H9 (cell line): ENCODE measurements at regions not wholly inside any gene's neighbourhood (a gene's known extent, or its start where the extent isn't known, plus 50 kb on each side); places are given as distances from the start of the nearest gene placed in this dataset.

Source experiments
- DNase-seq: peaks from one replicate; pipeline ENCODE4 v3.0.0-alpha.2; 2017
- H2AFZ ChIP-seq: one replicate; pipeline ENCODE4 v1.6.1; 2013; ENCODE audit warnings: mild to moderate bottlenecking, low read length, control low read depth, moderate library complexity
- H2AK5ac ChIP-seq: 2 replicates; pipeline ENCODE4 v1.6.1; 2013; ENCODE audit warnings: low read length, control low read depth, mixed read lengths; ENCODE audit not compliant: insufficient read length
- H2BK120ac ChIP-seq: one replicate; pipeline ENCODE4 v1.6.1; 2013; ENCODE audit warnings: low read depth, mild to moderate bottlenecking, low read length, control low read depth, inconsistent platforms; ENCODE audit not compliant: poor library complexity, severe bottlenecking
- H2BK12ac ChIP-seq: 2 replicates; pipeline ENCODE4 v1.6.1; 2013; ENCODE audit warnings: low read length, control low read depth, mixed read lengths, low read depth; ENCODE audit not compliant: insufficient read length
- H2BK15ac ChIP-seq: 2 replicates; pipeline ENCODE4 v1.6.1; 2013; ENCODE audit warnings: low read depth, low read length, control low read depth
- H2BK20ac ChIP-seq: one replicate; pipeline ENCODE4 v1.6.1; 2013; ENCODE audit warnings: low read depth, mild to moderate bottlenecking, low read length, control low read depth, inconsistent platforms; ENCODE audit not compliant: poor library complexity, severe bottlenecking
- H2BK5ac ChIP-seq: 2 replicates; pipeline ENCODE4 v1.6.1; 2013; ENCODE audit warnings: low read length, control low read depth, mixed read lengths; ENCODE audit not compliant: insufficient read length
- H3K14ac ChIP-seq: 2 replicates; pipeline ENCODE4 v1.6.1; 2013; ENCODE audit warnings: low read length, control low read depth; ENCODE audit not compliant: insufficient read depth
- H3K18ac ChIP-seq: 2 replicates; pipeline ENCODE4 v1.6.1; 2013; ENCODE audit warnings: low read depth, mild to moderate bottlenecking, mixed read lengths, low read length, control low read depth; ENCODE audit not compliant: insufficient read length
- H3K23ac ChIP-seq: 2 replicates; pipeline ENCODE4 v1.6.1; 2013; ENCODE audit warnings: low read length, control low read depth, mixed read lengths, low read depth; ENCODE audit not compliant: insufficient read length
- H3K23me2 ChIP-seq: 2 replicates; pipeline ENCODE4 v1.6.1; 2013; ENCODE audit warnings: low read depth, mild to moderate bottlenecking, mixed read lengths, low read length, control low read depth; ENCODE audit not compliant: insufficient read length, poor library complexity, severe bottlenecking
- H3K27ac ChIP-seq: 2 replicates; pipeline ENCODE4 v1.5.1; 2013; ENCODE audit warnings: low read length, control low read depth, mixed read lengths, low read depth; ENCODE audit not compliant: insufficient read length
- H3K27me3 ChIP-seq: 2 replicates; pipeline ENCODE4 v1.6.1; 2013; ENCODE audit warnings: low read length, control low read depth, inconsistent platforms; ENCODE audit not compliant: insufficient read depth
- H3K4ac ChIP-seq: 2 replicates; pipeline ENCODE4 v1.6.1; 2013; ENCODE audit warnings: low read depth, mild to moderate bottlenecking, control low read depth, inconsistent platforms, low read length, moderate library complexity
- H3K4me1 ChIP-seq: 2 replicates; pipeline ENCODE4 v1.6.1; 2013; ENCODE audit warnings: low read length, control low read depth, inconsistent platforms; ENCODE audit not compliant: insufficient read depth
- H3K4me2 ChIP-seq: 2 replicates; pipeline ENCODE4 v1.6.1; 2013; ENCODE audit warnings: low read length, control low read depth, mixed read lengths; ENCODE audit not compliant: insufficient read length, insufficient read depth
- H3K56ac ChIP-seq: 2 replicates; pipeline ENCODE4 v1.6.1; 2013; ENCODE audit warnings: low read depth, mild to moderate bottlenecking, mixed read lengths, low read length, control low read depth; ENCODE audit not compliant: insufficient read length
- H3K79me1 ChIP-seq: 2 replicates; pipeline ENCODE4 v1.6.1; 2013; ENCODE audit warnings: low read depth, mild to moderate bottlenecking, moderate library complexity, low read length, control low read depth, inconsistent platforms; ENCODE audit not compliant: insufficient read depth, poor library complexity, severe bottlenecking
- H3K79me2 ChIP-seq: 2 replicates; pipeline ENCODE4 v1.6.1; 2013; ENCODE audit warnings: low read length, control low read depth, inconsistent platforms; ENCODE audit not compliant: insufficient read depth
- H3K9ac ChIP-seq: 2 replicates; pipeline ENCODE4 v1.6.1; 2013; ENCODE audit warnings: low read length, control low read depth, mixed read lengths; ENCODE audit not compliant: insufficient read length; ENCODE audit errors: extremely low read depth
- H3K9me3 ChIP-seq: one replicate; pipeline ENCODE4 v1.6.1; 2013; ENCODE audit warnings: low read depth, low read length, inconsistent platforms; ENCODE audit not compliant: control insufficient read depth
- H3T11ph ChIP-seq: one replicate; pipeline ENCODE4 v1.6.1; 2013; ENCODE audit warnings: mild to moderate bottlenecking, low read length, control low read depth, inconsistent platforms
- H4K20me1 ChIP-seq: one replicate; pipeline ENCODE4 v1.6.1; 2013; ENCODE audit not compliant: control insufficient read depth, insufficient read length, insufficient read depth
- H4K5ac ChIP-seq: 2 replicates; pipeline ENCODE4 v1.6.1; 2013; ENCODE audit warnings: low read depth, mild to moderate bottlenecking, mixed read lengths, low read length, control low read depth; ENCODE audit not compliant: insufficient read length
- H4K8ac ChIP-seq: replicated peaks from 2 replicates; pipeline ENCODE4 v1.6.1; 2013; ENCODE audit warnings: low read length, control low read depth, mixed read lengths, low read depth; ENCODE audit not compliant: insufficient read length
- H4K91ac ChIP-seq: 2 replicates; pipeline ENCODE4 v1.6.1; 2013; ENCODE audit warnings: low read depth, mild to moderate bottlenecking, moderate library complexity, mixed read lengths, low read length, control low read depth; ENCODE audit not compliant: insufficient read length
- H3K27ac Mint-ChIP-seq, 3 experiments: 2 replicates in 2 of 3; 3 replicates in 1 of 3; pipeline ENCODE4 v1.8.0; 2020 to 2021; ENCODE audit warnings: mixed read lengths in 3 of 3, mild to moderate bottlenecking in 1 of 3, moderate library complexity in 1 of 3
- H3K27me3 Mint-ChIP-seq: 2 replicates; pipeline ENCODE4 v1.8.0; 2021; ENCODE audit warnings: low read depth, mild to moderate bottlenecking, moderate library complexity, mixed read lengths
- H3K36me3 Mint-ChIP-seq, 3 experiments: 2 replicates in 2 of 3; 3 replicates in 1 of 3; pipeline ENCODE4 v1.8.0; 2020 to 2021; ENCODE audit warnings: low read depth in 3 of 3, mixed read lengths in 3 of 3; ENCODE audit not compliant: insufficient read depth in 1 of 3
- H3K4me1 Mint-ChIP-seq, 2 experiments: 2 replicates each; pipeline ENCODE4 v1.8.0; 2020; ENCODE audit warnings: mixed read lengths in 2 of 2
- H3K4me3 Mint-ChIP-seq, 2 experiments: 2 replicates in 1 of 2; 3 replicates in 1 of 2; pipeline ENCODE4 v1.8.0; 2020 to 2021; ENCODE audit warnings: mild to moderate bottlenecking in 2 of 2, mixed read lengths in 2 of 2, moderate library complexity in 1 of 2
- H3K9me3 Mint-ChIP-seq, 2 experiments: 2 replicates in 1 of 2; 3 replicates in 1 of 2; pipeline ENCODE4 v1.8.0; 2020; ENCODE audit warnings: mild to moderate bottlenecking in 2 of 2, mixed read lengths in 2 of 2, moderate library complexity in 1 of 2
- CTCF ChIP-seq: fragments of 200-600 bp; sonication (generic); conservative IDR thresholded peaks from 3 replicates; pipeline ENCODE4 v1.8.0; 2021; ENCODE audit warnings: antibody characterized with exemption, mild to moderate bottlenecking
- WGBS: extraction: QIAGEN DNeasy Blood & Tissue Kit; methylation state at CpG from one replicate; pipeline ENCODE4 v1.1.7; 2013; ENCODE audit warnings: missing lambda C conversion rate, low lambda C conversion rate, mixed read lengths; ENCODE audit not compliant: insufficient read length; ENCODE audit errors: extremely low coverage; 5-methylcytosine and 5-hydroxymethylcytosine counted together

- Histone ChIP-seq H3K27me3 (no peaks in the 10 kb centered on the region), H4K20me1 (no peaks in the 10 kb centered on the region), H2BK15ac (no peak overlapping the region), H4K91ac (no peak overlapping the region), H3K9ac (no peak overlapping the region), H4K8ac (no peak overlapping the region), H3K23ac (no peak overlapping the region), H3K56ac (no peak overlapping the region), H3K14ac (no peak overlapping the region), H2AK5ac (no peak overlapping the region), H3K4ac (no peak overlapping the region), H2BK5ac (no peak overlapping the region), H3K9me3 (no peaks in the 10 kb centered on the region), H2BK20ac (no peak overlapping the region), H3T11ph (no peak overlapping the region), H3K79me1 (no peaks in the 10 kb centered on the region), H3K79me2 (no peaks in the 10 kb centered on the region), H2BK12ac (no peak overlapping the region), H3K23me2 (no peaks in the 10 kb centered on the region), H4K5ac (no peak overlapping the region), H2AFZ (no peak overlapping the region), H3K18ac (no peak overlapping the region), H2BK120ac (no peak overlapping the region), H3K4me2 (no peak overlapping the region), H3K27ac (no peak overlapping the region), H3K4me1 (no peaks in the 10 kb centered on the region)
- DNase-seq = no peak
- no peaks in the 10 kb centered on the region; a peak in 1 of 5 replicates for H3K9me3 Mint-ChIP-seq
- TF ChIP-seq CTCF = no peak
- no peak overlapping the region for H3K27ac Mint-ChIP-seq
- H3K27me3 Mint-ChIP-seq = peaks cover 10% of the 10 kb centered on the region
- no peaks in the 10 kb centered on the region for H3K36me3 Mint-ChIP-seq
- no CpG with 5 or more reads among the region's 6 CpGs for WGBS
- no peak overlapping the region for H3K4me3 Mint-ChIP-seq
- H3K4me1 Mint-ChIP-seq = peaks cover 0 to 11% of the 10 kb centered on the region in 2 experiments; a peak in 3 of 4 replicates
Measured at GRCh38 chr1:4512636-4513035, 141.8 kb upstream of the AJAP1 start.
